ENCODE measurements at regions not wholly inside any gene's neighbourhood (a gene's known extent, or its start where the extent isn't known, plus 50 kb on each side); places are given as distances from the start of the nearest gene placed in this dataset.

DNA sequence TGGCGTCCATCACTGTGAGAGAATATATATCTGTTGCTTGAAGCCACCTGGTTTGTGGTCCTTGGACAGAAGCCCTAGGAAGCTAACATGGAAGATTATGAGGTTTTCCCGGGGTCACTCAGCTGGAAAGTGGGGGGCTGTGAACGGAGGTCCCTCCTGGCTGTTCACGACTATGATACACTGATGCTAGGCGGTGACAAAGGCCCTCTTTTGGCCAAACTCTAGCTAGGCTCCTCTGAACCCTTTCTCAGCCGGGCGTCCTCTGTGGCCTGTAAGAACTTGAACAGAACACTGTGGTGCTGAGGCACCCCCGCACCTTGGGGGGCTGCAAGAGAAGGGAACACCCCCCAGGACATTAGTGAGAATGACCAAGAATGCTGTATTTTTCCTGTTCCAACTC, 164.6 kb downstream of the TFCP2L1 start:
- FAIRE-seq = no peak

- no peak for FAIRE-seq
Observed at GRCh38 chr2:121120991-121121390, 164.0 kb downstream of the TFCP2L1 start.

- FAIRE-seq = no peak
Observed at GRCh38 chr2:121121661-121122060, 163.3 kb downstream of the TFCP2L1 start.

GRCh38 chr2:121123268-121123667, 161.7 kb downstream of the TFCP2L1 start:
- FAIRE-seq = no peak

DNA sequence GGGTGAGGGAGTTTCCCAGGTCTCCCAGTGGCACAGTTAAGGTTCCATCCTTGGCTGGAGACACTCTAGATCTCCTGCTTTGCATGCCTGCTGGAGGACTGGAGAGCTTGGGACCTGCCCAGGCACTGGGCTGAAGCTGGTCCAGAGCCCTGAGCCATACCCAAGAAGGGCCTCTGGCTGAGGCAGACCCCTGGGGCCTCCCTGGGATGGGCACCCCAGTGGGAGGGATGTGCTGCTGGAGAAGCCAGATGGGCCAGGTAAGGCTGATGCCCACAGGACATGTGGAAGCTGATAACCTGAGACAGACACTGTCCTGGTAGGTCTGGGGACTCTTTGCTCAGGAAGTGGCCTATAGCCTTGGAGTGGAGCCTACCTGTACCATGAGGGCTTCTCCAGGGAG, 160.7 kb downstream of the TFCP2L1 start:
- FAIRE-seq = no peak

DNA sequence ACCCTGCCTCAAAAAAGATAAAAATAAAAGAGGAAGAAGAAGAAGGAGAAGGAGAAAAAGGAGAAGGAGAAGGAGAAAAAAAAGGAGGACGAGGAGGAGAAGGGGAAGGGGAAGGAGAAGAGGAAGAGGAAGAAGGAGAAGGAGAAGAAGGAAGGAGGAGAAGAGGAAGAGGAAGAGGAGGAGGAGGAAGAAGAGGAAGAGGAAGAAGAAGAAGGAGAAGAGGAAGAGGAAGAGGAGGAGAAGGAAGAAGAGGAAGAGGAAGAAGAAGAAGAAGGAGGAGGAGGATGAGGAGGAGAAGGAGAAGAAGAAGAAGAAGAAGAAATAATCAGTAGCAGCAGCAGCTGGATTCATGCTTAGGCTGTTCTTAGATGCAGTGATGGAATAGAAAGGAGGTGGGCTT, 159.7 kb downstream of the TFCP2L1 start:
- no peak for FAIRE-seq

DNA sequence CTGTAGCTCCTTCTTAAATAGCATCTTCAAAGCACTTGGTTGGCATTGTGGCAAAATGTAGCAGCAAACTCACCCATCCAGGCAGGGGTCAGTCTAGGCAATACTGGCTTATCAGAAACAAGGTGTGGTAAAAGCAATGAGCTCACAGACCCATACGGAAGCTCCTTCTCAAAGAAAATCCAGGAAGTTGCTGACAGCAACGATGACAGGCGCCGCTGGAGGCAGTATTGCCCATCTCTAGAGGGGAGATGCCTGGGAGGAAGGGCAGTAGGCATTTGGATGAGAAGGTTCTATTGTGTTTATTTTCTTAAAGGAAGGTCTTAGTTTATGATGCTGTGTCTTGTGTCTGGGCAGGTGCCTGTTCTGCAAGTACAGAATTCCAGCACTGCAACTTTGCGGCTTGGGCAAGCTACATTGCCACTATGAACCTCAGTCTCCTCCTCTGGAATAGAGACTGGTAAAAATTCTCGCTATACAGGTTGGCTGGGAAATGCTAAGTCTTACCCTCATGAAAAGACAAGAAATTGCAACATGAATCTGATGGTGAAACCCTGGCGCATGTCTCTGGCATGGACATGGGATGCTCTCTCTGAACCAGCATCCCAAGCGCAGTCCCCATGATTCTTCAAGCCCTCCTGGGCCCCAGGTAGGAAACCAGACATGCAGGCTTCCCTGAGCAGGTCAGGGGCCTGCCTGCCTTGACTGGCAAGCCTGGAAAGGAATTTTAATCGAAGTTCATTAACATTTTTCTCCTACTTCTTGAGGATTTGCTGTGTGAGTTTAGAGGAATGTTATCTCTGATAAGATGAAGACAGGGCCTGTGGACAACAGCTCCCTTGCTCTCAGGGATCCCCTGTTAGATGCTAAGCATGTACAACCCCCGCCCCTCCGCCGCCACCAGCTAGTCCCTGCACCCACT, 156.0 kb downstream of the TFCP2L1 start:
- no peak for FAIRE-seq

GRCh38 chr2:121129692-121130091, 155.3 kb downstream of the TFCP2L1 start:
- FAIRE-seq = no peak

- no peak for FAIRE-seq
Observed at GRCh38 chr2:121130301-121130850, 154.6 kb downstream of the TFCP2L1 start.

DNA sequence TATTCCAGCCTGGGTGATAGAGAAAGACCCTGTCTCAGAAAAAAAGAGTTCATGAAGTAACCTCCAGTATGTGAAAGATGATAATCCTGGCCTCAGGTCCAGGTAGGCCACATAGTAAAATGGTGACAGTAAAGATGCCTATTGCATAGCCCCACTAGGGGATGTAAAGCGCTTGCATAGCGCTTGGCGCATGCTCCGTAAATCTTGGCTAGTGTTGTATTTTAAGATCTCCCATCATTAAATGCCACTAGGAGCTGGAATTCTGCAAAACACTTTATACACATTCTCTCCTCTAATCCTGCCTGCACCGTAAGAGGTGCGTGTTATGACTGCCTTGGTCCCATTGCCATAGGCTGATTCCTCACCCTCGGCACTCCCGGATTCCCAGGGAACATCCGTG, 153.6 kb downstream of the TFCP2L1 start:
- FAIRE-seq = no peak

DNA sequence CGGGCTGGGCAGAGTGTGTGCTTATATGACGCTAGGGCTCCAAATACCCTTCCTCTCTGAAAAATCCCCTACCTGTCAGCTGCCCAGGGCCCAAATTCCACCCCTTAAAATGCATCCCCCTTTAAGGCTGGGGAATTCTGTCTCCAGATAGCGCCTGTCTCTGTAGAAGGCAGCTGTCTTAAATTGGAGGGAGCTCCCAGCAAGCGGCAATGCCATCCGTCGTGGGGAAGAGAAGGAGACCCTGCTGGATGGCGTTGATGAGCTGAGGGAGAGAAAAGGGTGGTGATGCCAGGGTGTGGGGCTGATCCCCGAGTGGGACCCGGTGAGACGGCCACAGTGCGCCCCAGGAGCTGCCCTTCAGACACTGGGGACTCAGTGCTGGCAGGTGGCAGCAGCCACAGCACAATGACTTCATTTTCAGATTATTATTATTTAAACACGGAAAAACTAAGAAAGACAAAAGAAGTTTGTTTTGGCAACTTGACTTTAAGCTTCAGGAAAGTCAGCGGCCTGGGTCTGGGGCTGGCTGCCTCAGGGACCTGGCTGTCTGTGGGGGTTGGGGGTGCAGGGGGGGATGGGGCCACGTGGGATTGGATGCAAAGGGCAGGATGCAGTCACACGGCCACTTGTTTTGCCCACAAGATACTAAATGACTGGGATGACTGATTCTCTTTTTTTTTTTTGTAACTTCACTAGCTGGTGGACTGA, 152.8 kb downstream of the TFCP2L1 start:
- FAIRE-seq = no peak

DNA sequence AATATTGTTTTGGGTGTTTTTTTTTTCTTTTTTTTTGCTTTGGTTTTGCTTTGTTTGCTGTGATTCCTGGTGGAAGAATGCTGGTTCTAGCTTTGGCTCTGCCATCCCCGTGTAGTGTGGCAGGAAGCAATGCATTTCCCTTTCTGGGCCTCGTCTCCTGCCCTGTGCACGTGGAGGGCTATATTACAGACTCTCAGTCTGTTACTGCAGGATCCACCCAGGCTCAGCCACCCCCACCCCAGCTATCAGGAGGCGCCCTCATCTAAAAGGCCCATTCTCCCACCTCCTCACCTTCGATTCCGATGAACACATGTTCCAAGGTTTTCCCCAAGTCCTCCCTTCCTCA, 152.3 kb downstream of the TFCP2L1 start:
- FAIRE-seq = no peak

DNA sequence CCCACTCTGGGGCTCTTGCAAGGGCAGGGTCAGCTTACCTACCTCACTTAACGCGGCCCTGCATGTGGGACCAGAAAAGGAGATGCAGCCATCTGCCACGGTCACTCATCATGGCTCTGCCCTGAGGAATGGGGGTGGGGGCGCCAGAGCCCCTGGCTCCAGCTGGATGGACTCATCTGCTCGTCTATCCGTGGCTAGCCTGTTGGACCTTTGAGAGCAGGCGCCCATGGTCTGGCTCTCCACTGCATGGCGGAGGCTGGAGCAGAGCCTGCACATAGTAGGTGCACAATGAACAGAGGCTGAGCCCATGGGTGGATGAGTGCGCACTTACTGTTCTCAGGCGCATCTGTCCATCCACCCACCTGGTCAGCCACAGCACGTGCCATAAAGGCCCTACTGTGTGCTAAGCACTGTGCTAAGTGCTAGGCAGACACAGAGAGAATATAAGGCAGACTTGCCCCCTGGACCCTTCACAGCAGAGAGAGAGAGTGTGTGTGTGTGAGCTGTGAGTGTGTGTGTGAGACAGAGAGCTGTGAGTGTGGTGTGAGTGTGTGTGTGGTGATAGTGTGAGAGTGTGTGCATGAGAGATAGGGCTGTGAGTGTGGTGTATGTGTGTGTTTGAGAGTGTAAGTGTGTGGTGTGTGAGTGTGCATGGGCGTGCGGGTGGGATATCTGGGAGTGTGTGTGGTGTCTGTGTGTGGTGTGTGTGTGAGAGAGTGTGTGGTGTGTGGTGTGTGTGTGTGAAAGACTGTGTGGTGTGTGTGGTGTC, 151.3 kb downstream of the TFCP2L1 start:
- no peak for FAIRE-seq

GRCh38 chr2:121134728-121135127, 150.3 kb downstream of the TFCP2L1 start:
- no peak for FAIRE-seq

DNA sequence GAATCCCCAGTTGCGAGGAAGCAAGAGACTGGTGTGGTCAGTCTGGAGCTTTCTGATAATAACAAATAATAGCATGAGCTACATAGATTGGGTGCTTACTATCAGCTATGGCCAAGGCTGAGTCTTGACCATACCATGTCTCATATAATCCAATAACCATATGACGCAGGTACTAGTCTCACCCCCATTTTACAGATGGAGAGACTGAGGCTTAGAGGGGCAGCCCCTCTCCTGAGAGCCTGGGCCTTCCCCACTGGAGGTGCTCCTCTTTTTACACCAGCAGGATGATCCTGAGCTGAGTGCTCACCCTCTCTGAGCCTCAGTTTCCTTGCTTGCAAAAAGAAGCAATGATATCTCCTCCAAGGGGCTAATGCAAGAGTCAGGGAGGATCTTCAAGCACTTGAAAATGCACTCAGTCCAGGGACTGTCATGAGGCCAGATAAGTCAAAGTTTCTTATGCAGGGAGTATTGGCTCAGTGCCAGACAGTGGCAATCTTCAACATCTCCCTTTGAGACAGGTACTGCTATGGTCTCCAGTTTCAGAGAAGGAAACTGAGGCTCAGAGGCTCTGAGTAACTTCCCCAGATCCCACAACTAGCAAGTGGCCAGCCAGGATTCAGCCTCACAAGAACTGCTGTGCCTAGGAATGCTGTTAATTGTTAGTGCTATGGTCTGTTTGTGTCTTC, 149.7 kb downstream of the TFCP2L1 start:
- FAIRE-seq = no peak

- FAIRE-seq = no peak
Observed at GRCh38 chr2:121136323-121136722, 148.7 kb downstream of the TFCP2L1 start.

DNA sequence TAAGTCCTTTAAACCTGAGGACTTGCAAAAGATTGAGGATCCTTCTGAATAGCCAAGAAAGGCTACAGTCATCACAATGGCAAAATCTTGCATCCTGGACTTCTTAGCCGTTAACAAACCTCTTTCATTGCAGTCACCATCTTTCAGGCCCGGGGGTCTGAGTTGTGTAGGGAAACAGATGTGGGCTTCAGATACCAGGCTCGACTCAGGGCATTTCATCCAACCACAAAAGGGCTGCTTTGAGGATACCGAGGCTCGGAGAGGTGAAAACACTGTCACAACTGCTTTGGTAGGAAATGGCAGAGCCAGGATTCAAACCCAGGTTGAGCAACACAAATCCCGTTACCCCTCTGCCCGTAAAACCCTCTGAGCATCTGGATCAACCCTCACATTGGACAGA, 147.4 kb downstream of the TFCP2L1 start:
- FAIRE-seq = no peak

DNA sequence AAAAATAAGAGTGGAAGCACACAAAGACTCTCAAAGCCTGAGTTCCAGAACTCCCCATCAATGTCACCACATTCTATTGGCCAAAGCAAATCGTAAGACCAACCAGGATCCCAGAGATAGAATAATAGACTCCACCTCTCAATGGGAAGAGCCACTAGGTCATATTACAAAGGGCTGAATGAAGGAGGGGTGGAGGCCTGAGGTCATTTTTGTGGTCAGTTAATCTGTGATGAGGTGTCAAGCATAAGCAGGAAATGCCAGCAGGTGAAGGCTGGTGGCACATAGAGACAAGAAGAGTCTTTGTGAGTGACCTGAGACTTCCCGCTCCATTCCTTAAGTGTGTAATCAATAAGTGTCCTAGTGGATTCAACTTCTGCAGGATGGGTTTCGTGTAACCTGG, 144.3 kb downstream of the TFCP2L1 start:
- FAIRE-seq = no peak

DNA sequence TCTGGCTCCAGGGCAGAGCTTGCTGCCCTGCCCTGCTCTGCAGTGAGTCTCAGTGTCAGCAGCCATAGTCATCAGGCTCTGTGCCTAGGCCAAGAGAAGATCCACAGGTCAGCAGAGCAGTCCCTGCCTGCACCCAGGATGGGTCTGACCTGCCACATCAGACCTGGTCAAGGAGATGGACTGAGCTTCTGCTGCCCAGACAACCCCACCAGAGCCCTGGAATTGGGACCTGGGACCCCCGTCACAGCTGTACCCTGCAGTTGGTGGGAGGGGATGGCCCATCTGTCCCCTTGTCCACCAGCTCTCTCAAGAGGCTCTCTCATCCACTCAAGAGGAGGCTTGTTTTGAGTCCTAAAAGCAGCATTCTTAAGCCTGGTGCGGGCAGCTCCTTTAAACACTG, 142.6 kb downstream of the TFCP2L1 start:
- FAIRE-seq = no peak

- FAIRE-seq = no peak
Observed at GRCh38 chr2:121144111-121144510, 140.9 kb downstream of the TFCP2L1 start.

GRCh38 chr2:121146630-121147029, 138.4 kb downstream of the TFCP2L1 start:
- FAIRE-seq = no peak

DNA sequence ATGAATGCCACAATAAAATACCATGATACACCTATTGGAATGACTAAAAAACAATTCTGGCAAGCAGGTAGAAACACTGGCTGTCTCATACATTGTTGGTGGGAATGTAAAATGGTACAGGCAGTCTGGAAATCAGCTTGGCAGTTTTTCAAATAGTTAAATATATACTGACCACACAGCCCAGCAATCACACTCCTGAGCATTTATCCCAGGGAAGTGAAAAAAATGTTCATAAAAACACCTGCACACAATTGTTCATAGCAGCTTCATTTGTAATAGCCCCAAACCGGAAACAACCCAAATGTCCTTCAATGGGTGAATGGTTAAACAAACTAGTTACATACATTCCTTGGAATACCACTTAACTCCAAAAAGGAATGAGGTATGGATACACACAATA, 137.2 kb downstream of the TFCP2L1 start:
- no peak for FAIRE-seq

DNA sequence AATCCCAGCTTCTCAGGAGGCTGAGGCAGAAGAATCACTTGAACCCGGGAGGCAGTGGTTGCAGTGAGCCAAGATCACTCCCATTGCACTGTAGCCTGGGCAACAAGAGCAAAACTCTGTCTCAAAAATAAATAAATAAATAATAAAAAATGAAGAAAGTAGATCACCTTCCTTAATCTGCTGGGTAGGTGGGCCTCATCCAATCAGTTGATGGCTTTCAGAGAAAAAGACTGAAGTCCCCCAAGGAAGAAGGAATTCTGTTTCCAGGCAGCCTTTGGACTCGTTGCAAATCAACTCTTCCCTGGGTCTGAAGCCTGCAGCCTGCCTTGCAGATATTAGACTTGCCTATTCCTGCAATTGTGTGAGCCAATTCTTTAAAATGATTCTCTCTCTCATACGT, 136.5 kb downstream of the TFCP2L1 start:
- FAIRE-seq = no peak
